Effector memory CD4-positive, alpha-beta T cell (primary cell): ENCODE measurements at regions not wholly inside any gene's neighbourhood (a gene's known extent, or its start where the extent isn't known, plus 50 kb on each side); places are given as distances from the start of the nearest gene placed in this dataset.

Source experiments
- DNase-seq, 3 donors: peaks; one replicate each; pipeline ENCODE4 v3.0.0-alpha.2; 2020
- H3K27ac ChIP-seq: 2 replicates; pipeline ENCODE4 v1.7.0; 2013; ENCODE audit warnings: mild to moderate bottlenecking, low read length, moderate library complexity; ENCODE audit not compliant: insufficient read depth, poor library complexity, severe bottlenecking
- H3K27me3 ChIP-seq: replicated peaks from 2 replicates; pipeline ENCODE4 v1.7.0; 2013; ENCODE audit warnings: mild to moderate bottlenecking, low read length; ENCODE audit not compliant: insufficient read depth, control insufficient read depth, poor library complexity, severe bottlenecking
- H3K36me3 ChIP-seq: 2 replicates; pipeline ENCODE4 v1.7.0; 2013; ENCODE audit warnings: mild to moderate bottlenecking, low read length, moderate library complexity; ENCODE audit not compliant: control insufficient read depth, insufficient read depth
- H3K4me1 ChIP-seq: 2 replicates; pipeline ENCODE4 v1.7.0; 2013; ENCODE audit warnings: low read length, mild to moderate bottlenecking; ENCODE audit not compliant: control insufficient read depth, insufficient read depth, poor library complexity, severe bottlenecking
- H3K4me3 ChIP-seq: 2 replicates; pipeline ENCODE4 v1.7.0; 2013; ENCODE audit warnings: low read length, low read depth, mild to moderate bottlenecking; ENCODE audit not compliant: insufficient read depth, poor library complexity, severe bottlenecking
- H3K9me3 ChIP-seq: 2 replicates; pipeline ENCODE4 v1.7.0; 2013; ENCODE audit warnings: mild to moderate bottlenecking, low read length, moderate library complexity; ENCODE audit not compliant: control insufficient read depth

DNA sequence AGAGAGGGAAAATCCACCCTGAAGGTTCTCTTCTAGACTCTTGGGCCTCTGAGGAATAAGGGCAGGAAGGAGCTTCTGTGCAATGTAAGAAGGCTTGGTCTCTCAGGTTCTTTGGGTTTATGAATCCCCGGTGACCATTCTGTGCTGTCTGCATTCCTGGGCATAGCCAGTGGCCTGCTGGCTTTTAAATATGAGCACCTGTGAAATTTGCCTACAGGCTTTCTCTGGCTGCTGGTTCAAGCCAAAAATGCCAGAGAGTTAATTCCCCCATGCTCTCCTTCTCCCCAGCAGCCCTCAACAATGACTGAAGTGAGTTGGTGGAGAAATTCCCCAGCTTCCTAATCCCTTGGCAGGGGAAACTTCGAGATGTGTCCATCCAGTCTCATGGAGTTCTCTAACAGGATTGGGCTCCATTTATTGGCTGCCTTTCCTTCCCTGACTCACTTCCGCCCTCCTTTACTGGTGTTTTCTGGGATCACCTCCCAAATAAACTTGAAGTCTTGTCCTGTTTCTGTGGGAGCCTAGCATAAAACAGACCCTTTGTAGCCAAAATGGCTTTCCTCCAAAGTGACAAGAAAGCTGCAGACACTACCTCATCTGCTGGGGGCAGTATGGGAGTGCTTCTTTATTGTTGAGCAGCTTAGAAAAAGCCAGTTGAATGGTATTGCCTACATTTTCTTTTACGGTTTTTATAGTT is 179.4 kb upstream of the CASK start:
- H3K9me3 ChIP-seq = no peaks in the 10 kb centered on the region
- no peak overlapping the region for H3K27ac ChIP-seq
- no peak overlapping the region for H3K4me3 ChIP-seq

DNA sequence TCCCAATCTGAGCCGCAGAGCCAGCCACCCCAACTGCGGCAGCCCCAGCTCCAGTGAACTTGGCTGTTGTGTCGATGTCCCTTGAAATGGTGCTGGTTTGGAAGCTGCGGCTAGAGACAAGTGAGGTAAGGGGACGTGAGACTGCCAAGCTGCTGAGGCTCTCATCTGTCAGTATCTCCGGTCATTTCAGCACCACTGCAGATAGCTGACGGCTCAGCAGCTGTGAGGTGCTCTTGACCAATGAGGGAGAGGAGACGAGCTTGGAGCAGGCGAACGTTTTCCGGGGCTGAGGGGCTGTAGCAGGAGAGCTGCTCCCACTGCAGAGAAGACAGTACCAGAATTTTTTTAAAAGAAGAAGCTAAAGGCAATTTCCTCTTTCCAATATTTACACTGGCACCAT is 175.5 kb upstream of the CASK start:
- H3K9me3 ChIP-seq = no peaks in the 10 kb centered on the region
- H3K4me1 ChIP-seq = no peaks in the 10 kb centered on the region
- H3K36me3 ChIP-seq = no peaks in the 10 kb centered on the region
- DNase-seq = no peak
- no peak overlapping the region for H3K4me3 ChIP-seq
- no peaks in the 10 kb centered on the region for H3K27me3 ChIP-seq
- H3K27ac ChIP-seq = no peak overlapping the region

More for the DNA sequence above, 179.4 kb upstream of the CASK start:
- H3K4me1 ChIP-seq = no peaks in the 10 kb centered on the region
- H3K27me3 ChIP-seq = no peaks in the 10 kb centered on the region
- H3K36me3 ChIP-seq = no peaks in the 10 kb centered on the region
- no peak for DNase-seq

- no peak for DNase-seq
- Histone ChIP-seq H3K9me3 (no peaks in the 10 kb centered on the region), H3K27ac (no peak overlapping the region), H3K4me3 (no peak overlapping the region), H3K36me3 (no peaks in the 10 kb centered on the region), H3K4me1 (no peaks in the 10 kb centered on the region), H3K27me3 (no peaks in the 10 kb centered on the region)
Observed at GRCh38 chrX:42097486-42097885, 174.1 kb upstream of the CASK start.

- no peak overlapping the region for H3K27ac ChIP-seq
Observed at GRCh38 chrX:42096265-42096920, 173.0 kb upstream of the CASK start.

DNA sequence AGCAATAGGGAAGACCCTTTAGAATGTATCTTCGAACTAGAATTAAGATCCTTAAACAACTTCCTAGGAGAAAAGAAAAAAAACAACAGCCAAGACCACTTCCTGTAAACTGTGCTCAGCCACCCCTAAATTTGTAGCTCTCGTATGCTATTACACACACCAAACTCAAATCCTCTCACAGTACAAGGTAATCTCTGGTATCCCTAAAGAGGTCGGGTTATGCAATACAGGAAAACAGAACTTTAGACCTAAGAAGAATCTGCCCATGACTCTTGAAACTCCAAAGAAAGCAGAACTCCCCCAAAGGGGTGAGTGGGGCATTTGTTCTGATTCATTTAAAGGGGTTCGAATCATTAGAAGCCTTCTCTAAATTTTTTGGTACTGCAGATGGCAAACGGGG is 170.9 kb upstream of the CASK start:
- no peaks in the 10 kb centered on the region for H3K36me3 ChIP-seq
- no peaks in the 10 kb centered on the region for H3K4me1 ChIP-seq
- H3K27me3 ChIP-seq = no peaks in the 10 kb centered on the region
- H3K4me3 ChIP-seq = no peak overlapping the region
- no peak overlapping the region for H3K27ac ChIP-seq
- DNase-seq = no peak
- no peaks in the 10 kb centered on the region for H3K9me3 ChIP-seq

More at GRCh38 chrX:42096265-42096920, 173.0 kb upstream of the CASK start:
- Histone ChIP-seq H3K9me3 (no peaks in the 10 kb centered on the region), H3K36me3 (no peaks in the 10 kb centered on the region), H3K4me1 (no peaks in the 10 kb centered on the region), H3K27me3 (no peaks in the 10 kb centered on the region), H3K4me3 (no peak overlapping the region)
- DNase-seq = no peak

- no peaks in the 10 kb centered on the region for H3K4me1 ChIP-seq
- H3K36me3 ChIP-seq = no peaks in the 10 kb centered on the region
- H3K4me3 ChIP-seq = no peak overlapping the region
- no peak overlapping the region for H3K27ac ChIP-seq
- no peaks in the 10 kb centered on the region for H3K27me3 ChIP-seq
- DNase-seq = no peak
- no peaks in the 10 kb centered on the region for H3K9me3 ChIP-seq
Observed at GRCh38 chrX:42093756-42094155, 170.4 kb upstream of the CASK start.

- Histone ChIP-seq H3K36me3 (no peaks in the 10 kb centered on the region), H3K4me3 (no peak overlapping the region), H3K27ac (no peak overlapping the region), H3K27me3 (no peaks in the 10 kb centered on the region), H3K9me3 (no peaks in the 10 kb centered on the region), H3K4me1 (no peaks in the 10 kb centered on the region)
- DNase-seq = no peak
Observed at GRCh38 chrX:42090395-42090794, 167.0 kb upstream of the CASK start.

DNA sequence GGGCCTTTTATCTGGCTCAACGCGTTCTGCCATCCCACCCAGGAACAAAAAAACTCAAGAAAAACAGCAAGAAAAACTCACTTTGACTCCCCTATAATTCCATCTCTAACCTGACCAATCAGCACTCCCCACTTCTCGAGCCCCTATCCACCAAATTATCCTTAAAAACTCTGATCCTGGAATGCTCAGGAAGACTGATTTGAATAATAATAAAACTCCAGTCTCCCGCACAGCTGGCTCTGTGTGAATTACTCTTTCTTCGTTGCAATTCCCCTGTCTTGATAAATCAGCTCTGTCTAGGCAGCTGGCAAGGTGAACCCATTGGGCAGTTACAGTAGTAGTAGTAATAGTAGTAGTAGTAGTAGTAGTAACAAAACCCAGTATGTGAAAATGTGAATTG is 165.7 kb upstream of the CASK start:
- Histone ChIP-seq H3K36me3 (no peaks in the 10 kb centered on the region), H3K27ac (no peak overlapping the region), H3K27me3 (no peaks in the 10 kb centered on the region), H3K4me1 (no peaks in the 10 kb centered on the region), H3K4me3 (no peak overlapping the region), H3K9me3 (no peaks in the 10 kb centered on the region)
- DNase-seq = no peak

DNA sequence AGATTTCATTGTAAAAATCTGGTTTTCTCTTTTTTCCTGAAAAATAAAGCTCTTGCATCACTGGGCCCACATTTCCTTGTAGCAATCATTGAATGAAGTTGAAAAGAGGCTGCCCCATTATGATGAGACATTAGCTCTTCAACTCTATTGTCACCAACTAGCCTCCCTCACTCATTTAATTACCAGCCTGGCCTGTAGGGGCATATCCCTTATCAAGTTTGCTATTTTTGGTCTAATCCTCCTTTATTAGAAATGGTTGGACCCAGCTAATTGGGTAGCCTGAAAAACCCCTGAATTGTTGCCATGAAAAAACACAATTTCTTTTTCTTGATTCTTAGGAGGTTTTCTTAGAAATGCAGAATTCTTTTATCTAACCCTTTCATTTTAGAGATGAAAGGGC is 164.6 kb upstream of the CASK start:
- H3K4me1 ChIP-seq = no peaks in the 10 kb centered on the region
- H3K9me3 ChIP-seq = no peaks in the 10 kb centered on the region
- no peaks in the 10 kb centered on the region for H3K36me3 ChIP-seq
- H3K27me3 ChIP-seq = no peaks in the 10 kb centered on the region
- no peak overlapping the region for H3K4me3 ChIP-seq
- no peak overlapping the region for H3K27ac ChIP-seq
- DNase-seq = no peak

GRCh38 chrX:42085836-42086235 is 162.5 kb upstream of the CASK start:
- no peaks in the 10 kb centered on the region for H3K9me3 ChIP-seq
- H3K4me1 ChIP-seq = no peaks in the 10 kb centered on the region
- no peaks in the 10 kb centered on the region for H3K36me3 ChIP-seq
- no peak overlapping the region for H3K27ac ChIP-seq
- no peak for DNase-seq
- H3K27me3 ChIP-seq = no peaks in the 10 kb centered on the region
- no peak overlapping the region for H3K4me3 ChIP-seq
